HG02870 (cell line): ENCODE measurements at regions not wholly inside any gene's neighbourhood (a gene's known extent, or its start where the extent isn't known, plus 50 kb on each side); places are given as distances from the start of the nearest gene placed in this dataset.
"Not testable (repeated sequence)": the region's sequence is repeated elsewhere in the genome, so short reads cannot be mapped to it uniquely, and the experiment has no call there.

Experiments used
- ATAC-seq: cut with Tn5 transposase; IDR thresholded peaks from one replicate; pipeline ENCODE4 v1.9.1; 2021; ENCODE audit warnings: mild to moderate bottlenecking, moderate library complexity; ENCODE audit not compliant: unreplicated experiment

GRCh38 chr5:164439799-164440198 is 934.4 kb downstream of the MAT2B start:
- ATAC-seq: no peak

- no peak for ATAC-seq
Observed at GRCh38 chr5:164449460-164449859, 944.0 kb downstream of the MAT2B start.

- ATAC-seq: no peak
Observed at GRCh38 chr5:164466033-164466432, 960.6 kb downstream of the MAT2B start.

- no peak for ATAC-seq
Observed at GRCh38 chr5:164470312-164470711, 964.9 kb downstream of the MAT2B start.

DNA sequence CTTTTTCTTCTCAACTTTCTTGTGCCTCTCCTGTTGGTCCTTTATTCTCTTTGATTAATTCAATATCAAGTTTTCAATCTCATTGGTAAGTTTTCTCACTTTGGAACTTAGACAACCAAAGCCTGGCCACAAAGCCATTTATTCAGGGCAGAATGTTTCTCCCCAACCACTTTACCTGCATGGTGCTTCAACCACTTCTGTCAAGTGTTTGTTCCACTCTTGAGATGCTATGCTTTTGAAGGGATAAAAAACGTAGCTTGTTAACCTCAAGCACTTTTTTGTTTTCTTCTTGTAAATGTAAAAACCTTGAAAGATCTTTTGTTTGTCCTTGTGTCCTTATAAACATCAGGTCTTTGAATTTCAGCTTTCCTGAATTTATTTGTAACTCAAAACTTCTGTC is 966.7 kb downstream of the MAT2B start:
- ATAC-seq: no peak

- ATAC-seq: no peak
Observed at GRCh38 chr5:164475339-164475977, 970.0 kb downstream of the MAT2B start.

- ATAC-seq: no peak
Observed at GRCh38 chr5:164481270-164481669, 975.9 kb downstream of the MAT2B start.

- no peak for ATAC-seq
Observed at GRCh38 chr5:164482351-164482750, 976.9 kb downstream of the MAT2B start.

GRCh38 chr5:164484948-164485347 is 979.5 kb downstream of the MAT2B start:
- no peak for ATAC-seq

- no peak for ATAC-seq
Observed at GRCh38 chr5:164487939-164488338, 982.5 kb downstream of the MAT2B start.

DNA sequence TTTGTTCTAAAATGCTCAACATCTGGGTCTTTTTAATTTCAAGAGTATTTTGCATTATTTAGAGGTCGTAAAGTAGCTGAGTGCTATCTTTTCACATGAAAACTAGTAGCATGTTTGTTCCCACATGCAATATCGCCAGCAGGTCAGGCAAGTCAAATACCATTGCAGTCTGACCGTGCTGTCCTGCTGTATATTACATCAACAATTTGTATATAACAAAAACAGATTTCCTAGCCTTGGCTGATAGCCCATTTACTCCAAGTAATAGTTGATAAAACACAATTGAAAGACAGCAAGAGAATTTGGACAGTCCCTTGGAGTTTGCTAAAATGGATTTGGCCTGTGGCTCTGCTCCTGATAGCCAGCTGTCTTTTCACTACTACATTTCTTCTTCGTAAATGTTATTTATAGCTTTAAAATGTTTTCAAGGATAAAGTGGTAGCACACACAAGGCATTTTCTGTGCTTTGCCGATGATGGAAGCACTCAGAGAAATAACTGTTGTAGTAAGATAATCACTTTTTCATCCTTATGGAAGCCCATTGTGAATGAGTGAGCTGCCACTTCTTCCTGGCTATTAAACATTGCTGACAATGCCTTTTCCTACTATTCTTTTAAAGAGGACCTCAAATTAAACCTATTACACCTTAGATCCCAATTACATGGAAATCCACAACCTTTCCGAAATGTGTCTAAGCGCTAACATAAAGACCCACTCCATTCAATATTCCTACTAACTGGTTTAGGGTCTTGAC is 992.1 kb downstream of the MAT2B start:
- ATAC-seq: no peak

GRCh38 chr5:164498438-164498837 is 993.0 kb downstream of the MAT2B start:
- ATAC-seq: no peak

GRCh38 chr5:164500856-164501255 is 995.4 kb downstream of the MAT2B start:
- ATAC-seq: no peak

GRCh38 chr5:164501344-164501743 is 995.9 kb downstream of the MAT2B start:
- no peak for ATAC-seq

DNA sequence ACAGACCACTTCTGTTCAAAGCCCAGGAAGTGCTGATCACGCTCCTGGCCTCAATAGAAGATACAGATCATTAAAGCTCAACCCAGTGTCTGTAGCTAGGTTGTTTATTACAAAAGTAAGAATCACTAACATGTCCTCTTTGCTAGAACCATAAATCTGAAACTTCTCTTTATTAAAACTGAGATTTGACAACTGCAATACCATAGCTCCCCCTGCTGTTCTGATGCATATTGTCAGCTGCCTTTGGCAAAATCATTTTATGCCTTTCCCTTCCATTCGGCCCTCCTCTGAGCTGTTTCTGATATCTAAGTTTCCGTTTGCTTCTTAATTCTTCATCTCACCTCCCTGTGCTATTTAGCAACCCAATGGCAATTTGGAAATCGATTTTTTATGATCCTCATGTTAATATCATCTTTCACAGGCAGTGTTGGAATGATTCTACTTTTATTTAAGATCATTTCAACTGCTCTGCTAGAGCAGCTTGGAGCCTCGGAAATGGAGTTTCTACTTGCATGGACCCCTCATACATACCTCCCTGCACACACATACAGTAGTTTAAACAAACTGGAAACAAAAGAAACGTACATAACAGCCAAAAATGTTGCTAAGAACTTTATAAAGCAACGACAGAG is 998.8 kb downstream of the MAT2B start:
- ATAC-seq: peak; percentile 82

GRCh38 chr5:164505791-164506190 is 1000.4 kb downstream of the MAT2B start:
- ATAC-seq: no peak

DNA sequence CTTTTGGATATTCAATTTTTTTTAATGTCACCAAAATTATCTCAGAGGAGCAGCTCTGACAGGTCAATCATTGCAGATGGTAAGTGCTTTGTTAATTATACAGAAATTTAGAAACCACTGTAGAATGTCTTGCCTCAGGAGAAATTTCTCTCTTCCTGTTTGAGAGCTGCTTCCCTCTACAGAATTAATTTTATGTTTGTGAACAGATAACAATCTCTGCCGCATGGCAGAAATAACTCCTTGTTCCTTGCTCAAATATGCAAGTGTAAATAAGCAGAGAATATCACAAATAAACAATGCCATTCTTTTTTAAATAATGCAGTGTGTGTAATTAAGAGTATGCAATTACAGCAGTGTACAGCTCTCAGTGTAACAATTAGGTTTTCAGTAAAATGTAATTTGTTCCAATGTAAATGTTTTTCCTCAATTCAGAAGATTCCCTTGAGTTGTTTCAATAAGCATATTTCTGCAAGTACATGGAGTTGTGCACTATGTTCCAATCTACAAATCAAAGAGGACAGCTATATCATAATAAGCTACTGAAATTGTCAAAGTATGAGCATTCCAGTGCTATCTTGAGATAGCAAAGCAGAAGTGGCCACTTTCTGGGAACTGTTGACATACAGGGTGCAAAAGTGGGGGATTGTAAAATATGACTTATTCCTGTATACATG is 1012.8 kb downstream of the MAT2B start:
- no peak for ATAC-seq

DNA sequence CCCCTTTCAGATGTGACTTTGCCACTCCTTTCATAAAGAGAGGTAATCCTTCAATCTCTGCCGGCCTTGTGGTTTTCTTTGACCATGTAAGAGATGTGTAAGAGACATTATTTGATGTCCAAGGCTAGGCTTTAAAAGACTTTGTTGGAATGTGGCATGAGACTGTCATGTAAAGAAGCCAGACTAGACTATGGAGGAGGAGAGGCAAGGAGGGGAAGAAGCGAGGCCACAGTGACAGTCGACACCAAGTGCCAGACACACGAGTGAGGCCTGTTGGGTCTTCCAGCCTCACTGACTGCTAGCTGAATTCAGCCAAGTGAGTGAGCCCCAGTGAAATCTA is 1013.3 kb downstream of the MAT2B start:
- ATAC-seq: no peak

GRCh38 chr5:164532235-164532900 is 1026.9 kb downstream of the MAT2B start:
- ATAC-seq: no peak

DNA sequence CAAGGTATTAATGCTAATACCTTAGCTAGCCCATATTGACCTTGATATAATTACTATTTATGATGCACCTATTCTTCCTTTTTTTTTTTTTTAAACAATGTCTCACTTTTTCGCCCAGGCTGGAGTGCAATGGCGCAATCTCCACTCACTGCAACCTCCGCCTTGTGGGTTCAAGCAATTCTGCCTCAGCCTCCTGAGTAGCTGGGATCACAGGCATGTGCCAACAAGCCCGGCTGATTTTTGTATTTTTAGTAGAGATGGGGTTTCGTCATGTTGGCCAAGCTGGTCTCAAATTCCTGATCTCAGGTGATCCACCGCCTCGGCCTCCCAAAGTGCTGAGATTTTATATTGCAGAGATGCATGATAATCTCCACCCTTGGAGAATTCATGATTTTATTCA is 1028.0 kb downstream of the MAT2B start:
- not testable (repeated sequence) for ATAC-seq

- ATAC-seq: no peak
Observed at GRCh38 chr5:164540174-164540573, 1034.8 kb downstream of the MAT2B start.
